ENCODE measurements at regions not wholly inside any gene's neighbourhood (a gene's known extent, or its start where the extent isn't known, plus 50 kb on each side); places are given as distances from the start of the nearest gene placed in this dataset.

DNA sequence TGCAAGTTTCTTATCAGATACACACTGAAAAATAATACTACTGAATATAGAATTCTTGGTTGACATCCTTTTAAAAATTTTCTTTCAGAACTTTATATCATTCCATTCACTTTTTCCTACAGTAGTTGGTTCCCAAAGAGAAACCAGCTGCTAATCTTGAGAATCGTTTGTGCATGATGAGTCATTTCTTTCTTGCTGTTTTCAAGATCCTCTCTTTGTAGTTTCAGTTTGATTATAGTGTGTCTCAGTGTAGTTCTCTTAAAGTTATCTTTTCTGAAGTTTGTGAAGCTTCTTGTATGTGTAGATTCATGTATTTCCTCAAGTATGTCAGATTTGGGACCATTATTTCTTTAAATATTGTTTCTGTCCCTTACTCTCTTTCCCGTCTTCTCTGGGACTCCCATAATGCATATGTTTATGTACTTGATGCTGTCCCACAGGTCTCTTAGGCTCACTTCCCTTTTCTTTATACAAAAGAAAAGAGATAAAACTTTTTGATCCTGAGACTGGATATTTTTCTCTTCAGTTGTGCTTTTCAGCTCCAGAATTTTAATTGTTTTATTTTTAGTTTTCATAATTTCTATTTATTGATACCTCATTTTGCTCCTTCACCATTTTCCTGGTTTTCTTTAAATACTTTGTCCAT, 801.0 kb downstream of the TDRD15 start:
- TF ChIP-seq FOXM1 (IDR thresholded peaks at IDR 0.05; ENCODE audit: borderline replicate concordance) (no peak), ELF4 (IDR thresholded peaks at IDR 0.05) (no peak), ARNT (IDR thresholded peaks at IDR 0.05) (no peak), TARDBP (IDR thresholded peaks at IDR 0.05) (no peak), SUZ12 (IDR thresholded peaks at IDR 0.05) (no peak), HDGF (IDR thresholded peaks at IDR 0.05; ENCODE audit: borderline replicate concordance) (no peak), FOXK2 (IDR thresholded peaks at IDR 0.05) (no peak), SP1 (IDR thresholded peaks at IDR 0.05) (no peak)
- TF ChIP-seq, protein P1, sequence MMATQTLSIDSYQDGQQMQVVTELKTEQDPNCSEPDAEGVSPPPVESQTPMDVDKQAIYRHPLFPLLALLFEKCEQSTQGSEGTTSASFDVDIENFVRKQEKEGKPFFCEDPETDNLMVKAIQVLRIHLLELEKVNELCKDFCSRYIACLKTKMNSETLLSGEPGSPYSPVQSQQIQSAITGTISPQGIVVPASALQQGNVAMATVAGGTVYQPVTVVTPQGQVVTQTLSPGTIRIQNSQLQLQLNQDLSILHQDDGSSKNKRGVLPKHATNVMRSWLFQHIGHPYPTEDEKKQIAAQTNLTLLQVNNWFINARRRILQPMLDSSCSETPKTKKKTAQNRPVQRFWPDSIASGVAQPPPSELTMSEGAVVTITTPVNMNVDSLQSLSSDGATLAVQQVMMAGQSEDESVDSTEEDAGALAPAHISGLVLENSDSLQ (IDR thresholded peaks at IDR 0.05) = no peak
